Large intestine (tissue), 3 donors: ENCODE measurements at regions not wholly inside any gene's neighbourhood (a gene's known extent, or its start where the extent isn't known, plus 50 kb on each side); places are given as distances from the start of the nearest gene placed in this dataset.

Source experiments
- DNase-seq, 2 donors: peaks; one replicate each; pipeline versions ENCODE4 v3.0.0 to v3.0.0-alpha.2; 2013
- H3K27ac ChIP-seq: one replicate; pipeline ENCODE4 v1.5.1; 2013; ENCODE audit warnings: low read length
- H3K27me3 ChIP-seq: 2 replicates; pipeline ENCODE4 v1.6.1; 2013; ENCODE audit warnings: low read length; ENCODE audit not compliant: control insufficient read depth, insufficient read depth
- H3K36me3 ChIP-seq: 2 replicates; pipeline ENCODE4 v1.6.1; 2013; ENCODE audit warnings: low read length; ENCODE audit not compliant: control insufficient read depth, insufficient read depth
- H3K4me1 ChIP-seq: one replicate; pipeline ENCODE4 v1.6.1; 2013; ENCODE audit warnings: low read length; ENCODE audit not compliant: control insufficient read depth, insufficient read depth
- H3K4me3 ChIP-seq: one replicate; pipeline ENCODE4 v1.5.1; 2013; ENCODE audit warnings: low read length
- H3K9me3 ChIP-seq: one replicate; pipeline ENCODE4 v1.6.1; 2013; ENCODE audit warnings: mild to moderate bottlenecking, low read depth, low read length, moderate library complexity; ENCODE audit not compliant: control insufficient read depth
- WGBS: methylation state at CpG from one replicate; pipeline ENCODE4 v1.1.5; 2013; ENCODE audit warnings: low lambda C conversion rate; ENCODE audit not compliant: insufficient coverage; 5-methylcytosine and 5-hydroxymethylcytosine counted together

DNA sequence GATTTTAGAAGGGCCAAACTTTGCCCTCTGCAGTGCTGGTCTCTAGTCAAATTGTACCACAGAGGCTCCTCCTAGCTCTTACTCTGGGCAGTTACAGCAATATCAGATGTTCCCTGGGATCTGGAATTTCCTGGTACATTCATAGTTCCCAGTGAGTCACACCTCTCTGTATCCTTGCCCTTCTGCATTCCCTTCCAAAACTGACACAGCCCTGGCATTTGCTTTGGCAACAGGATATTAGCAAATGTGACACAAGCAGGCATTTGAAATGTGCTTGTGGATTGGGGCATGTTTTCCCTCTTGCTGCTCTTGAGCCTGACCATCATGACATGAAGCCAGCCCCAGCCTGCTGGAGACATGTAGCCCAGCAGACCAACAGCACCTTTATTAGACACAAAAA lies 284.7 kb upstream of the AKR1E2 start:
- H3K27ac ChIP-seq = no peak overlapping the region
- H3K4me3 ChIP-seq = no peak overlapping the region
- peaks cover 8% of the 10 kb centered on the region for H3K9me3 ChIP-seq
- H3K27me3 ChIP-seq = no peaks in the 10 kb centered on the region
- H3K4me1 ChIP-seq = no peaks in the 10 kb centered on the region
- H3K36me3 ChIP-seq = no peaks in the 10 kb centered on the region
- no peak for DNase-seq

DNA sequence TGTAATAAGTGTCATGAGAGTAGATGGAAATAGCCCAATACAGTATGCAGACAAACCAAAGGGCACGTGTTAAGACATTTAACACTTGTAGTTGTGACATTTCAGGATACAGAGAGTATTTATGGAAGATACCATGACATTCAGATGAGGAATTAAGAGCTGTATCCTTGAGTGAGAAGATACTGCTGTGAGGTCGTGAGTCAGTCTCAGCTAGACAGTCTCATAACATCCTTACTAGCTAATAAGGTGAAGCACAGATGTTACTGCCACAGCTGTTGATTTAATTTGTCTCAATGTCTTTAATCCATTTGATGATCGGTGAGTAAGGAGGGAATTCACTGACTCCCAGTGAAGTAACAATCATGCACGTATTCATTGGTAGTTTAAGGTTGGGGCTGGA lies 288.0 kb upstream of the AKR1E2 start:
- no peaks in the 10 kb centered on the region for H3K36me3 ChIP-seq
- no CpG with 5 or more reads among the region's 4 CpGs for WGBS
- no peak for DNase-seq

DNA sequence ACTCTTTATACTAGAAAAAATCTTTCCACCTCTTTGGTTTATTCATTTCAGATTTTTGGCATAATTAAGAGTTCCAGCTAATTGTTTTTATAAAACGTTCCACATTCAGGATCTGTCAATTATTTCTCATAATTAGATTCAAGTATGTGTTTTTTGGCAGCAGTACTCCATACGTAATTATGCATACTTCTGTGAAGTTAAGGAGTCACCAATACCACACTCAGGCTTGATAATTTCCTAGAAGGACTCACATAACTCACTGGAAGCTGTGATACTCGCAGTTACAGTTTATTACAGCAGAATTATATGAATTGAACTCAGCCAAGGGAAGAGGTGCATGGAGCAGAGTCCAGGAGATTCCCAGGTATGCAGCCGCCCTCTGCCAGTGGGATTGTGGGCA lies 290.5 kb upstream of the AKR1E2 start:
- peaks cover 8% of the 10 kb centered on the region for H3K9me3 ChIP-seq
- no peak overlapping the region for H3K27ac ChIP-seq
- H3K4me1 ChIP-seq = no peaks in the 10 kb centered on the region
- no peak overlapping the region for H3K4me3 ChIP-seq
- no peak for DNase-seq
- no peaks in the 10 kb centered on the region for H3K36me3 ChIP-seq
- 75% methylated on average over 1 of the region's 4 CpGs for WGBS
- H3K27me3 ChIP-seq = no peaks in the 10 kb centered on the region

More for the DNA sequence above, 288.0 kb upstream of the AKR1E2 start:
- no peak overlapping the region for H3K27ac ChIP-seq
- H3K4me3 ChIP-seq = no peak overlapping the region
- no peaks in the 10 kb centered on the region for H3K27me3 ChIP-seq
- peaks cover 8% of the 10 kb centered on the region for H3K9me3 ChIP-seq
- H3K4me1 ChIP-seq = no peaks in the 10 kb centered on the region

DNA sequence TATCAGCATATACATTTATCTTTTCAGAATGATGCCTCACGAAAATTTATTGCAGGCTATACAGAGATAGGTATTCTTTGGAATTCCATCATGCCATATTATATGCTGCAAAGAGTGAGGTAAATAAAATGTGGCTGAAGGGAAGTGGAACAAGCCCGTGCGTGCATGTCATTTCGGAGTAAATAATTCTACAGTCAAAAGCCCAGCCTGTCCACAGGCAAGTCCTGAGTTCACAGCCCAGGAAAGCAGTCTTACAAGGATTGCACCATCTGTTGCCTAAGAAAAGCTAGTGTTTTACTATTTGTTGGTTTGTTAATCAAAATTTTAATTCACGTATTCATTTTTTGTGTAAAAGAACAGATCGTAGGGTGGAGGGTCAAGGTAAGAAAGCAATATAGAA lies 292.4 kb upstream of the AKR1E2 start:
- Histone ChIP-seq H3K36me3 (no peaks in the 10 kb centered on the region), H3K4me1 (no peaks in the 10 kb centered on the region), H3K27me3 (no peaks in the 10 kb centered on the region), H3K9me3 (peaks cover 8% of the 10 kb centered on the region), H3K4me3 (no peak overlapping the region), H3K27ac (no peak overlapping the region)
- 95% methylated on average over 2 of the region's 6 CpGs for WGBS
- no peak for DNase-seq

DNA sequence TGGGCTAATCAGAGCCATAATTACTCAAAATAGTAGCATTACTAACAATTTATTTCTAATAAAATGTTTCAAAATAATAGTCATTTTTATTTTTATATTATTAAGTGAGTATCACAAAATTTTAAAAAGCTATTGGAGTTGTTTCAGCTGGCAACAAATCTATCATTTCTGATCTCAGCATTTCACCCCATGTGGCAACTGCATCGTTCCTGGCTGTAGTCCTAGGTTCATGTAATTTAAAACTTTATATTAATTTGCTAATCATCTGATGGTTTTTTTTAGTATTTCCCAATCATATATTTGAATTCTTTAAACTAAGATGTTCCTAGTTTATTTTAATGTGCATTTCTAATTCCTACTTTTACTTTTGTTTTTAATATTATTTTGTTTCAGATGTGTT lies 293.0 kb upstream of the AKR1E2 start:
- Histone ChIP-seq H3K36me3 (no peaks in the 10 kb centered on the region), H3K27me3 (no peaks in the 10 kb centered on the region), H3K9me3 (peaks cover 5% of the 10 kb centered on the region), H3K27ac (no peak overlapping the region), H3K4me3 (no peak overlapping the region), H3K4me1 (no peaks in the 10 kb centered on the region)
- DNase-seq = no peak
- no CpG with 5 or more reads among the region's 1 CpG for WGBS

DNA sequence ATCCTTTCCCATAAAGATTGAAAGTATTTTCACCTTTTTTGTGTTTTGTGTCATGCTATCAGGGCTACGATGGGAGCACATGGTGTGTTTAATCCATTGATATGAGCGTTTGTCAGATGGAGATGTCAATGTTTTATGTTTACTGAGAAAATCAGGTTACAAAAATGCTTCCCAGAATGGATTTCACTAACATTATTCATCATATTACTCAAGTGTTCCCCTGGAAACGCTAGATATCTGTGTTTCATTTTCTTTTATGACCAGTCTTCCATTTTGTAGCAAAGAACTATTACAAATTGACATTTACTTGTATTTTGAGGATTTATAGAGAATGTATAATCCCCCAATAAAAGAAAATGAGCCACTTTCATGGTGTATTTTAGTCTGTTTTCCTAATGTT lies 293.5 kb upstream of the AKR1E2 start:
- Histone ChIP-seq H3K27me3 (no peaks in the 10 kb centered on the region), H3K9me3 (peaks cover under 1% of the 10 kb centered on the region), H3K4me3 (no peak overlapping the region), H3K36me3 (no peaks in the 10 kb centered on the region), H3K4me1 (no peaks in the 10 kb centered on the region), H3K27ac (no peak overlapping the region)
- 62% methylated on average over 2 of the region's 3 CpGs for WGBS
- no peak for DNase-seq

DNA sequence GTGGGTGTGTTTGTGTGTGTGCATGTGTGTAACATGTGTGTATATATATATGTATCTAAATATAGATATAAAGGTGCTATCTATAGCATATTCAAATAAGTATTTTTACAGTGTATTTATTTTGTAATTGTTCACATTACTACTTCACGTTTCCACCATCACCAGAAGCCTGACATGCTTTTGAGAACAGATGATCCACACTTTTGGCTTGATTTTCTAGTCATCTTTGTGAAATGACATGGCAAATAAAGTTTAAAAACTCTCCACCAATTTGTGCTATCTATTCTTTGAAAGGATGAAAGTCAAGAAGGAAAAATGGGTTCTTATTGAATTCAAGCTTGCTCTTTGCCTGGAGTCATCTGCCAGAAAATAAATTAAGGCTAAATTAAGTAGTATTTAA lies 294.0 kb upstream of the AKR1E2 start:
- 80% methylated on average over 1 of the region's 1 CpG for WGBS
- Histone ChIP-seq H3K4me3 (no peak overlapping the region), H3K4me1 (no peaks in the 10 kb centered on the region), H3K27me3 (no peaks in the 10 kb centered on the region), H3K27ac (no peak overlapping the region), H3K9me3 (no peaks in the 10 kb centered on the region), H3K36me3 (no peaks in the 10 kb centered on the region)
- no peak for DNase-seq

DNA sequence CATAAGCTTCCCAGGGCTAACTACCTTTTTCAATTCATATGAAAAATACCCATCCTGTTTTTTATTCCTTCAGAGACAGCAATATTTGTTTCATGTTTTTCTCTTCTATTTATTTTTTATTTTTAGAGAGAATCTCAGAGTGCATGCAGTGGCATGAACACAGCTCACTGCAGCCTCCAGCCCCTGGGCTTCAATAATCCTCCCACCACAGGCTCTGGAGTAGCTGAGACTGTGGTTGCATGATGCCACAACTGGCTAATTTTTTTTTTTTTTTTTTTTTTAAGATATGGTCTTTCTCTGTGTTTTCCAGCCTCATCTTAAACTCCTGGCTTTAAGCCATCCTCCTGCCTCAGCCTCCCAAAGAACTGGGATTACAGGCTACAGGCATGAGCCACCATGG lies 296.7 kb upstream of the AKR1E2 start:
- Histone ChIP-seq H3K4me3 (no peak overlapping the region), H3K9me3 (no peaks in the 10 kb centered on the region), H3K27me3 (no peaks in the 10 kb centered on the region), H3K27ac (no peak overlapping the region), H3K36me3 (no peaks in the 10 kb centered on the region), H3K4me1 (no peaks in the 10 kb centered on the region)
- DNase-seq = no peak

DNA sequence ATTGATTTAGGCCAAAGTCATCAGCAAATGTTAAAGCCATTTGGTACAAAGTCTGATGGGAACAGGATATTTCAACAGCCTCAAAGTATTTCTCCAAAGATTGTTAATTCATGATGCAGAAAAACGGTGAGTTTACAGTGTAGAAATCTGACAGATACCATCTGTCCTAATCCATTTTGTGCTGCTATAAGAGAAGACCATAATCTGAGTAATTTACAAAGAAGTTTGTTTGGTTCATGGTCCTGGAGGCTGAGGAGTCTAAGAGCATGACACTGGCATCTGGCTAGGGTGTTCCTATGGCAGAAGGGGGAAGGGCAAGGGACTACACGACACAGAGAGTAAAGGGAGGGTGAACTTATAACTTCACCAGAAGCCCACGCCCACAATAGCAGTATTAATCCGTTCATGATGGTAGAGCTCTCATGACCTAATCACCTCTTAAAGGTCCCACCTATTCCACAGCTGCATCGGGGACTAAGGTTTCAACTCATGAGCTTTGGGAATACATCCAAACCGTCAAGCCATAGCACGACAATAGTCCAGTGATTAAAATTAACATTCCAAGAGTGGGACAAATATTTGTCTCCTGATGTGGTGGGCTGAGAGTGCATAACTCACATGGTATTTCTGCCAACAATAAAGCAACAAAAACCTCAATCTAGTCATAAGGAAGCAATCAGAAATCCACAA lies 298.6 kb upstream of the AKR1E2 start:
- H3K9me3 ChIP-seq = no peaks in the 10 kb centered on the region
- 87% methylated on average over 4 of the region's 7 CpGs for WGBS
- no peaks in the 10 kb centered on the region for H3K4me1 ChIP-seq
- H3K27me3 ChIP-seq = no peaks in the 10 kb centered on the region
- no peak overlapping the region for H3K4me3 ChIP-seq
- no peaks in the 10 kb centered on the region for H3K36me3 ChIP-seq
- DNase-seq = no peak
- H3K27ac ChIP-seq = no peak overlapping the region

DNA sequence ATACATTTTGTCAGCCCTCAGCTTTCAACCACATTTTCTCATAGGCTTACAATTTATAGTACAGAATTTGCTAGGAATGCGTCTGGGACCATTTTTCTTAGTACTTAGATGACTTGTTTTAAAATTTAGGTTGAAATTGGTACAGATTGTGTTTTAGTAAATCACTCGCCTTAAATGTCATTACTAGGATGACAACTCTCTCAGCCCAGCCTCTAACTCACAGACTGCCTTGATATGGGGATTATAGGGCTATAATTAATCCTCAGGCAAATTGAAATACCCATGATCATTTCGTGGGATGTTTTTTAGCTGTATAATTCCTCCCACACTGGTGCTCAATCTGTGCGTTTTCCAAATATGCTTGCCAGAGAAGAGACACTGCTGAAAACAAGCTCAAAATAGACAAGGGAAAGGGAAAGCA lies 299.7 kb upstream of the AKR1E2 start:
- no peak for DNase-seq
- Histone ChIP-seq H3K27me3 (no peaks in the 10 kb centered on the region), H3K9me3 (no peaks in the 10 kb centered on the region), H3K27ac (no peak overlapping the region), H3K36me3 (no peaks in the 10 kb centered on the region), H3K4me3 (no peak overlapping the region), H3K4me1 (no peaks in the 10 kb centered on the region)
- WGBS = no CpG with 5 or more reads among the region's 4 CpGs

DNA sequence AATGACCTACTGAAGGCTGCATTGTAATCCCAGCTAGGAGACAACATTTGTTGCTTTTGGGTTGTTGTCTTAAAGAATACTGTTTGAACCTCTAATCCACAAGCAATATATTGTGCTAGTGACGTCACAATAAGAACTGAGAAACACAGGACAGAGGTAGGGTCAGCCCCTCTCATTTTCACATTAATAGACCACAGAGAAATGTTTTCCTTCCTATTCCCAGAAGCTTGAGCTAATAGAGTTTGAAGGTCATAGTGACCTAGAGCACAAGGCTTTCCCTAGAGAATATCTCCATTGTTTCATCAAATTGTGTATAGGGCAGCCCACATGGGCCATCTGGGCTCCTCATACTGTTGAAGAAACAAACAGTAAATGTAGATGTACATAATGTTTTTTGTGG lies 300.9 kb upstream of the AKR1E2 start:
- Histone ChIP-seq H3K9me3 (no peaks in the 10 kb centered on the region), H3K27ac (no peak overlapping the region), H3K27me3 (no peaks in the 10 kb centered on the region), H3K36me3 (no peaks in the 10 kb centered on the region), H3K4me3 (no peak overlapping the region), H3K4me1 (no peaks in the 10 kb centered on the region)
- WGBS = no CpG with 5 or more reads among the region's 1 CpG
- no peak for DNase-seq
